HEK293 (cell line): ENCODE measurements at regions not wholly inside any gene's neighbourhood (a gene's known extent, or its start where the extent isn't known, plus 50 kb on each side); places are given as distances from the start of the nearest gene placed in this dataset.

ENCODE experiments used
- CTCF ChIA-PET: fragments of 350-600 bp; formaldehyde crosslinking; extraction: SDS; loops from one replicate; lab custom pipeline; 2021; ENCODE audit warnings: antibody characterized with exemption; lab: Yijun Ruan, JAX
- POLR2A ChIA-PET: fragments of 300-600 bp; formaldehyde crosslinking; extraction: SDS; loops from one replicate; lab custom pipeline; 2020; ENCODE audit warnings: antibody characterized with exemption, inconsistent platforms; lab: Yijun Ruan, JAX
- H3K27ac ChIP-seq: fragments of 200-500 bp; sonication (Bioruptor generic); 2 replicates; pipeline ENCODE4 v1.5.1; 2014; ENCODE audit warnings: low read depth, low read length, control low read depth, inconsistent platforms; ENCODE audit errors: extremely low read depth
- H3K36me3 ChIP-seq, 2 experiments: fragments of 200-500 bp in 1 of 2; sonication (Bioruptor generic) in 1 of 2; 1 replicate in 1 of 2; 2 replicates in 1 of 2; pipeline ENCODE4 v1.5.1; 2014 to 2017; ENCODE audit warnings: inconsistent platforms in 2 of 2, low read length in 2 of 2; ENCODE audit not compliant: control insufficient read depth in 2 of 2, insufficient read depth in 1 of 2
- H3K4me1 ChIP-seq: fragments of 200-500 bp; sonication (Bioruptor generic); 2 replicates; pipeline ENCODE4 v1.5.1; 2014; ENCODE audit warnings: mild to moderate bottlenecking, low read length, inconsistent platforms; ENCODE audit not compliant: control insufficient read depth, insufficient read depth
- H3K4me3 ChIP-seq: 2 replicates; pipeline ENCODE4 v1.5.1; 2011; ENCODE audit warnings: low read depth, mild to moderate bottlenecking, control low read depth, low read length, moderate library complexity
- H3K9me3 ChIP-seq: fragments of 200-500 bp; sonication (Bioruptor generic); 2 replicates; pipeline ENCODE4 v1.5.1; 2014; ENCODE audit warnings: low read depth, low read length, inconsistent platforms; ENCODE audit not compliant: control insufficient read depth, insufficient read depth
- FEZF1 ChIP-seq: fragments of 450-650 bp; formaldehyde crosslinking; IDR thresholded peaks from 2 replicates; pipeline ENCODE4 v1.5.1; 2016; ENCODE audit warnings: missing biosample characterization, missing genetic modification characterization
- HOXC10 ChIP-seq: sonication (generic); formaldehyde crosslinking; IDR thresholded peaks from 2 replicates; pipeline ENCODE4 v1.8.1; 2023; ENCODE audit warnings: mild to moderate bottlenecking, missing genetic modification reagents
- HOXD13 ChIP-seq: sonication (generic); formaldehyde crosslinking; IDR thresholded peaks from 2 replicates; pipeline ENCODE4 v1.8.0; 2022; ENCODE audit warnings: missing genetic modification reagents, borderline replicate concordance
- KLF1 ChIP-seq: fragments of 450-650 bp; formaldehyde crosslinking; IDR thresholded peaks from 2 replicates; pipeline ENCODE4 v1.5.1; 2016; ENCODE audit warnings: missing biosample characterization, missing genetic modification characterization
- MEIS1 ChIP-seq: sonication (generic); formaldehyde crosslinking; IDR thresholded peaks from 2 replicates; pipeline ENCODE4 v1.8.1; 2022; ENCODE audit warnings: missing genetic modification reagents, mild to moderate bottlenecking, borderline replicate concordance
- OSR2 ChIP-seq: fragments of 450-650 bp; formaldehyde crosslinking; IDR thresholded peaks from 2 replicates; pipeline ENCODE4 v1.5.1; 2016; ENCODE audit warnings: missing biosample characterization, missing genetic modification characterization
- SCRT1 ChIP-seq: fragments of 450-650 bp; formaldehyde crosslinking; IDR thresholded peaks from 2 replicates; pipeline ENCODE4 v1.5.1; 2016; ENCODE audit warnings: missing biosample characterization, missing genetic modification characterization, borderline replicate concordance
- WT1 ChIP-seq: fragments of 450-650 bp; formaldehyde crosslinking; IDR thresholded peaks from 2 replicates; pipeline ENCODE4 v1.5.1; 2016; ENCODE audit warnings: missing biosample characterization, missing genetic modification characterization
- ZNF121 ChIP-seq: fragments of 450-650 bp; formaldehyde crosslinking; IDR thresholded peaks from 2 replicates; pipeline ENCODE4 v1.5.1; 2016; ENCODE audit warnings: missing biosample characterization, missing genetic modification characterization
- ZNF16 ChIP-seq: fragments of 450-650 bp; formaldehyde crosslinking; IDR thresholded peaks from 2 replicates; pipeline ENCODE4 v1.5.1; 2016; ENCODE audit warnings: low read depth, missing biosample characterization, missing genetic modification characterization
- ZNF169 ChIP-seq: fragments of 450-650 bp; formaldehyde crosslinking; IDR thresholded peaks from 2 replicates; pipeline ENCODE4 v1.5.1; 2016; ENCODE audit warnings: missing biosample characterization, missing genetic modification characterization
- ZNF184 ChIP-seq: fragments of 450-650 bp; IDR thresholded peaks from 2 replicates; pipeline ENCODE4 v1.5.1; 2018; ENCODE audit warnings: missing biosample characterization, mild to moderate bottlenecking, missing genetic modification characterization
- ZNF19 ChIP-seq: fragments of 450-650 bp; formaldehyde crosslinking; IDR thresholded peaks from 2 replicates; pipeline ENCODE4; 2016; ENCODE audit warnings: missing biosample characterization, missing genetic modification characterization, low read depth
- ZNF2 ChIP-seq: fragments of 450-650 bp; formaldehyde crosslinking; IDR thresholded peaks from 2 replicates; pipeline ENCODE4 v1.5.1; 2016; ENCODE audit warnings: missing biosample characterization, missing genetic modification characterization
- ZNF292 ChIP-seq: fragments of 450-650 bp; formaldehyde crosslinking; IDR thresholded peaks from 2 replicates; pipeline ENCODE4 v1.5.1; 2016; ENCODE audit warnings: low read depth, missing biosample characterization, missing genetic modification characterization, borderline replicate concordance
- ZNF302 ChIP-seq: fragments of 450-650 bp; formaldehyde crosslinking; IDR thresholded peaks from 2 replicates; pipeline ENCODE4 v1.5.1; 2016; ENCODE audit warnings: missing biosample characterization, missing genetic modification characterization, low read depth
- ZNF341 ChIP-seq: fragments of 450-650 bp; formaldehyde crosslinking; IDR thresholded peaks from 2 replicates; pipeline ENCODE4; 2016; ENCODE audit warnings: low read depth, missing biosample characterization, missing genetic modification characterization
- ZNF354C ChIP-seq: fragments of 450-650 bp; formaldehyde crosslinking; IDR thresholded peaks from 2 replicates; pipeline ENCODE4 v1.5.1; 2016; ENCODE audit warnings: missing biosample characterization, missing genetic modification characterization, low read depth, borderline replicate concordance
- ZNF391 ChIP-seq: fragments of 450-650 bp; formaldehyde crosslinking; IDR thresholded peaks from 2 replicates; pipeline ENCODE4 v1.5.1; 2016; ENCODE audit warnings: low read depth, missing biosample characterization, missing genetic modification characterization, borderline replicate concordance
- ZNF433 ChIP-seq: fragments of 450-650 bp; formaldehyde crosslinking; IDR thresholded peaks from 2 replicates; pipeline ENCODE4 v1.5.1; 2016; ENCODE audit warnings: missing biosample characterization, missing genetic modification characterization, low read depth
- ZNF501 ChIP-seq: fragments of 450-650 bp; formaldehyde crosslinking; IDR thresholded peaks from 2 replicates; pipeline ENCODE4 v1.5.1; 2016; ENCODE audit warnings: missing biosample characterization, missing genetic modification characterization
- ZNF530 ChIP-seq: fragments of 450-650 bp; formaldehyde crosslinking; IDR thresholded peaks from 2 replicates; pipeline ENCODE4 v1.5.1; 2016; ENCODE audit warnings: low read depth, missing biosample characterization, missing genetic modification characterization
- ZNF544 ChIP-seq: fragments of 450-650 bp; formaldehyde crosslinking; IDR thresholded peaks from 2 replicates; pipeline ENCODE4 v1.5.0; 2017; ENCODE audit warnings: missing biosample characterization, missing genetic modification characterization
- ZNF561 ChIP-seq: fragments of 450-650 bp; IDR thresholded peaks from 2 replicates; pipeline ENCODE4 v1.5.1; 2018; ENCODE audit warnings: missing biosample characterization, missing genetic modification characterization, borderline replicate concordance
- ZNF670 ChIP-seq: fragments of 450-650 bp; formaldehyde crosslinking; IDR thresholded peaks from 2 replicates; pipeline ENCODE4 v1.5.1; 2016; ENCODE audit warnings: missing biosample characterization, missing genetic modification characterization, low read depth
- ZNF792 ChIP-seq: fragments of 450-650 bp; formaldehyde crosslinking; IDR thresholded peaks from 2 replicates; pipeline ENCODE4 v1.5.1; 2016; ENCODE audit warnings: missing biosample characterization, missing genetic modification characterization
- TF ChIP-seq, protein P1 (sequence below): fragments of 450-650 bp; formaldehyde crosslinking; IDR thresholded peaks from 2 replicates; pipeline ENCODE4 v1.5.1; 2016; ENCODE audit warnings: missing biosample characterization, missing genetic modification characterization, low read depth
- TF ChIP-seq, protein P2 (sequence below): fragments of 450-650 bp; formaldehyde crosslinking; IDR thresholded peaks from 2 replicates; pipeline ENCODE4 v1.5.1; 2016; ENCODE audit warnings: missing biosample characterization, missing genetic modification characterization

DNA sequence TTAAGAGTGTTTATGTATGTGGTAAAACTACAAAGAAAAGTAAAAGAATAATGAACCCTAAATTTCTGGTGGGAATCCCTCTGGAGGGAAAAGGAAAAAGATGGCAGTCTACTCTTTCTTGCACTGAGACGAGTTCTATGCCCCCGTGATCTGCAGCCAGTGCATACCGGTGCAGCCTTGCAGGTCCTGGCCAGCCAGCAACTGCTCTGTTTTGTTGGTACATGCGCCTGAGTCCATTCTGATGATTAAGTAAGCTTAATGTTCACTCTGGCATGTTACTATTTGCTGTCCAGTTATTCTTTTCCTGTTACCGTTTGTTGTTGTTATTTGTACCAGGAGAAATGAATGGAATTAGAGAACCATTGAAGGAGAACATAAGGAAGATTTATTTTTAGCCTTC is 95.1 kb upstream of the TMC3 start:
- H3K27ac ChIP-seq: no peak overlapping the region
- TF ChIP-seq HOXC10 (no peak), ZNF433 (tag by site-specific recombination) (no peak), KLF1 (tag by site-specific recombination) (no peak), ZNF302 (no peak), HOXD13 (CRISPR knock-in tag) (no peak), SCRT1 (tag by site-specific recombination) (no peak), ZNF391 (tag by site-specific recombination) (no peak)
- H3K4me1 ChIP-seq: no peaks in the 10 kb centered on the region
- H3K9me3 ChIP-seq: no peaks in the 10 kb centered on the region
- no peaks in the 10 kb centered on the region for H3K36me3 ChIP-seq
- no peak overlapping the region for H3K4me3 ChIP-seq
- ChIA-PET CTCF (interaction anchor here (1.8 kb wide), 1 partner anchor 11 kb away, joined by 14 read pairs; no protein-coding TSS in a partner anchor), POLR2A (no interaction called here)

DNA sequence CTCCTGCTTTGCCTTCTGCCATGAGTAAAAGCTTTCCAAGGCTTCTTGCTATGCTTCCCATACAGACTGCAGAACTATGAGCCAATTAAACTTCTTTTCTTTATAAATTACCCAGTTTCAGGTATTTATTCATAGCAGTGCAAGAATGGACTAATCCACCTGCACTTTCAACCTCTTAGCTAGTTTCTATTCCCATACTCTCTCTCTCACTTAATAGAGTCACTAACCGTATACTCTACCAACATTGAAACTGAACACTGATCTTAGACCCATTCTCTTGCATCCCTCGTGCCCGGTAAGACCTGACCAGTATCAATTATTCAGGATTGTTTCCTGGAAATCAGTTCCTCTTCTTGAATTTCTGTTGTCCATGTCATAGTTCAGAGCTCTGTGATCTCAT is 92.7 kb upstream of the TMC3 start:
- Histone ChIP-seq H3K36me3 (no peaks in the 10 kb centered on the region), H3K27ac (no peak overlapping the region), H3K9me3 (no peaks in the 10 kb centered on the region), H3K4me1 (no peaks in the 10 kb centered on the region), H3K4me3 (no peak overlapping the region)
- ChIA-PET CTCF (interaction anchor here (0.6 to 1.7 kb wide), 3 partner anchors 13 to 109 kb away, joined by 3 to 5 read pairs (median 3); no protein-coding TSS in a partner anchor), POLR2A (no interaction called here)
- TF ChIP-seq ZNF19 (tag by site-specific recombination) (no peak), ZNF544 (no peak), ZNF2 (no peak), ZNF169 (tag by site-specific recombination) (no peak), ZNF184 (tag by site-specific recombination) (no peak), OSR2 (tag by site-specific recombination) (no peak), ZNF16 (tag by site-specific recombination) (no peak), FEZF1 (tag by site-specific recombination) (no peak), ZNF530 (no peak), ZNF354C (tag by site-specific recombination) (no peak), ZNF792 (tag by site-specific recombination) (no peak), ZNF501 (tag by site-specific recombination) (no peak)
- TF ChIP-seq, protein P1, sequence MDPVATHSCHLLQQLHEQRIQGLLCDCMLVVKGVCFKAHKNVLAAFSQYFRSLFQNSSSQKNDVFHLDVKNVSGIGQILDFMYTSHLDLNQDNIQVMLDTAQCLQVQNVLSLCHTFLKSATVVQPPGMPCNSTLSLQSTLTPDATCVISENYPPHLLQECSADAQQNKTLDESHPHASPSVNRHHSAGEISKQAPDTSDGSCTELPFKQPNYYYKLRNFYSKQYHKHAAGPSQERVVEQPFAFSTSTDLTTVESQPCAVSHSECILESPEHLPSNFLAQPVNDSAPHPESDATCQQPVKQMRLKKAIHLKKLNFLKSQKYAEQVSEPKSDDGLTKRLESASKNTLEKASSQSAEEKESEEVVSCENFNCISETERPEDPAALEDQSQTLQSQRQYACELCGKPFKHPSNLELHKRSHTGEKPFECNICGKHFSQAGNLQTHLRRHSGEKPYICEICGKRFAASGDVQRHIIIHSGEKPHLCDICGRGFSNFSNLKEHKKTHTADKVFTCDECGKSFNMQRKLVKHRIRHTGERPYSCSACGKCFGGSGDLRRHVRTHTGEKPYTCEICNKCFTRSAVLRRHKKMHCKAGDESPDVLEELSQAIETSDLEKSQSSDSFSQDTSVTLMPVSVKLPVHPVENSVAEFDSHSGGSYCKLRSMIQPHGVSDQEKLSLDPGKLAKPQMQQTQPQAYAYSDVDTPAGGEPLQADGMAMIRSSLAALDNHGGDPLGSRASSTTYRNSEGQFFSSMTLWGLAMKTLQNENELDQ (tag by site-specific recombination): no peak

DNA sequence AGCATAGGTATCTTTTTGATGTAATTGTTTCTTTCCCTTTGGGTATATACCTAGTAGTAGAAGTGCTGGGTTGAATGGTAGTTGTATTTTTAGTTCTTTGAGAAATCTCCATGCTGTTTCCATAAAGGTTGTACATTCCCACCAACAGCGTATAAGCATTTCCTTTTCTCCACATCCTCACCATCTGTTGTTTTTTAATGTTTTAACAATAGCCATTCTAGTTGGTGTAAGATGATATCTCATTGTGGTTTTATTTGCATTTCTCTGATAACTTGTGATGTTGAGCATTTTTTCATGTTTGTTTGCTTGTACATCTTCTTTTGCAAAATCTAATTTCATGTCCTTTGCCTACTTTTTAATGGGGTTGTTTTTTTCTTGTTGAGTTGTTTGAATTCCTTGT is 80.0 kb upstream of the TMC3 start:
- Histone ChIP-seq H3K27ac (no peak overlapping the region), H3K4me3 (no peak overlapping the region)
- POLR2A ChIA-PET: no interaction called here
- no peak for TF ChIP-seq ZNF341 (tag by site-specific recombination)
- no peak for TF ChIP-seq ZNF561
- TF ChIP-seq MEIS1 (CRISPR knock-in tag): no peak
- TF ChIP-seq, protein P2, sequence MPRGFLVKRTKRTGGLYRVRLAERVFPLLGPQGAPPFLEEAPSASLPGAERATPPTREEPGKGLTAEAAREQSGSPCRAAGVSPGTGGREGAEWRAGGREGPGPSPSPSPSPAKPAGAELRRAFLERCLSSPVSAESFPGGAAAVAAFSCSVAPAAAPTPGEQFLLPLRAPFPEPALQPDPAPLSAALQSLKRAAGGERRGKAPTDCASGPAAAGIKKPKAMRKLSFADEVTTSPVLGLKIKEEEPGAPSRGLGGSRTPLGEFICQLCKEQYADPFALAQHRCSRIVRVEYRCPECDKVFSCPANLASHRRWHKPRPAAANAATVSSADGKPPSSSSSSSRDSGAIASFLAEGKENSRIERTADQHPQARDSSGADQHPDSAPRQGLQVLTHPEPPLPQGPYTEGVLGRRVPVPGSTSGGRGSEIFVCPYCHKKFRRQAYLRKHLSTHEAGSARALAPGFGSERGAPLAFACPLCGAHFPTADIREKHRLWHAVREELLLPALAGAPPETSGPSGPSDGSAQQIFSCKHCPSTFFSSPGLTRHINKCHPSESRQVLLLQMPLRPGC (tag by site-specific recombination): no peak
- TF ChIP-seq ZNF292 (tag by site-specific recombination): no peak
- TF ChIP-seq ZNF121 (tag by site-specific recombination): no peak
- TF ChIP-seq ZNF670: no peak
- no peak for TF ChIP-seq WT1
- TF ChIP-seq, all 188 proteins: peak for 0
- Histone ChIP-seq H3K4me1 (peaks cover 2% of the 10 kb centered on the region; the same call in 1 of the 2 replicates), H3K9me3 (no peaks in the 10 kb centered on the region), H3K36me3 (no peaks in the 10 kb centered on the region)
- CTCF ChIA-PET: interaction anchor here (1.1 kb wide), 1 partner anchor 45 kb away, joined by 3 read pairs; no protein-coding TSS in a partner anchor
